GM13976 (cell line): ENCODE measurements at regions not wholly inside any gene's neighbourhood (a gene's known extent, or its start where the extent isn't known, plus 50 kb on each side); places are given as distances from the start of the nearest gene placed in this dataset.

Experiments
- DNase-seq: peaks from one replicate; pipeline ENCODE4 v3.0.0; 2012; ENCODE audit warnings: low spot score
- in situ Hi-C: fragments of 300-500 bp; cut with MboI; formaldehyde crosslinking; loops from one replicate; pipeline ENCODE4 v1.12.0; 2022; ENCODE audit warnings: low sequenced_read_pairs, mixed read lengths, inconsistent platforms; ENCODE audit not compliant: unreplicated experiment
- TF ChIP-seq, protein P1 (sequence below): IDR thresholded peaks from 2 replicates; pipeline ENCODE4 v1.5.1; 2012; ENCODE audit warnings: borderline replicate concordance, mild to moderate bottlenecking; ENCODE audit not compliant: insufficient read depth; ENCODE audit errors: extremely low read depth, missing control alignments, control extremely low read depth

DNA sequence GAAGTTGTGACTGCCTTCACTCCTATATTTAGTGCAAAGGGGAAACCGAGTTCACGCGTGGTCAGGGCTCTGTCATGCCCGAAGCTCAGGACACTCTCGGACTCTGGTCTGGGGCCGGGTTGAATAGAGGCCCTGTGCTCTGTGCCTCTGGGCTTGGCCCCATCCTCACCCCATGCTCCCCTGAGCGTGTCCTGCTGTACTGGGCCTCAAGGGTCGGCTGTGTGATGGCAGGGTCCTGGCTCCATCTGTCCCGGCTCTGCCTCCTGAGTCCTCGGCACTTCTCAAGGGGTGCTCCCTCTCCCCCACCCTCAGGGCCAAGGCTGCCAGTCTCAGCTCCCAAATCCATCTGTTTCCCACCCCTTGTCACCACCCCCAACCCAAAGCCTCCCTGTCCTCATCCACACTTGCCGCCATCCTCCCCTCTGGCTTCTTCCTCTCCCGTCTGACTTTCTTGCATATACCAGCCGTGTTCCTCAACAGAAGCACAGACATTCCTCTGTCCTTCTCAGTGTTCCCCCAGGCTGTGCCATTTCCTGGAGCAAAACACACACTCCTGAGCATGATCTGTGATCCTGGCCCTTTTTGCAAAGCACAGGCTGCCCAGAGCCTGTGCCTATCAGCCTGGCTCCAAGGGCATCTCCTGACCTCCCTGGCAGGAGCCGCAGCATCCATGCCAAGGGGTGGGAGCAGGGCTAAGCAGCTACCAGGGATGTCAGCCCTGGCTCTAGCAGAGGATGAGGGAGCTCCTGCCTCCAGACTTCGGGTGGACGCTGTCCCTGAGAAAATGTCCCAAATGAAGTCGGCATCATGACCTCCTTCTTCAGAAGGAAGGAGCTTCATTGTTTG lies 64.2 kb upstream of the OTOS start:
- DNase-seq = no peak
- TF ChIP-seq, protein P1, sequence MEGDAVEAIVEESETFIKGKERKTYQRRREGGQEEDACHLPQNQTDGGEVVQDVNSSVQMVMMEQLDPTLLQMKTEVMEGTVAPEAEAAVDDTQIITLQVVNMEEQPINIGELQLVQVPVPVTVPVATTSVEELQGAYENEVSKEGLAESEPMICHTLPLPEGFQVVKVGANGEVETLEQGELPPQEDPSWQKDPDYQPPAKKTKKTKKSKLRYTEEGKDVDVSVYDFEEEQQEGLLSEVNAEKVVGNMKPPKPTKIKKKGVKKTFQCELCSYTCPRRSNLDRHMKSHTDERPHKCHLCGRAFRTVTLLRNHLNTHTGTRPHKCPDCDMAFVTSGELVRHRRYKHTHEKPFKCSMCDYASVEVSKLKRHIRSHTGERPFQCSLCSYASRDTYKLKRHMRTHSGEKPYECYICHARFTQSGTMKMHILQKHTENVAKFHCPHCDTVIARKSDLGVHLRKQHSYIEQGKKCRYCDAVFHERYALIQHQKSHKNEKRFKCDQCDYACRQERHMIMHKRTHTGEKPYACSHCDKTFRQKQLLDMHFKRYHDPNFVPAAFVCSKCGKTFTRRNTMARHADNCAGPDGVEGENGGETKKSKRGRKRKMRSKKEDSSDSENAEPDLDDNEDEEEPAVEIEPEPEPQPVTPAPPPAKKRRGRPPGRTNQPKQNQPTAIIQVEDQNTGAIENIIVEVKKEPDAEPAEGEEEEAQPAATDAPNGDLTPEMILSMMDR = no peak
- in situ Hi-C loops = no loop called here

DNA sequence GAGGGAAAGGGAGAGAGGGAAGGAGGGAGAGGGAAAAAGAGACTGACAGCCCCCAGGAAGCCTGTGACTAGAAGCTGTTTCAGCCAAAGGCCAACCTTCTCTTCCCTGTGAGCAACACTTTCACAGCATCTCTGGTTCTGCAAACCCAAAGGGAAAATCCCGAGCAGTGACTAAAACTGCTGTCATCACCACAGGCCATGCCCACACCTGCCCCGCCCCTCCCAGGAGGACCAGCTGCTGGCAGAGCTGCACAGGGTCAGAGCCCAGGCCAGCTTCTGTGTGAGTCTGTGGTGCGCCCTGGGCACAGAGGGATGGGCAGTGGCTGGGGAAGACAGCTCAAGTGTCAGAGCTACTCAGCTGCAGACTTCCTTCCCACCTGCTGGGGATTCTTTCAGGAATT lies 64.9 kb upstream of the OTOS start:
- DNase-seq = no peak
- TF ChIP-seq, protein P1 = no peak
- in situ Hi-C loops = no loop called here

DNA sequence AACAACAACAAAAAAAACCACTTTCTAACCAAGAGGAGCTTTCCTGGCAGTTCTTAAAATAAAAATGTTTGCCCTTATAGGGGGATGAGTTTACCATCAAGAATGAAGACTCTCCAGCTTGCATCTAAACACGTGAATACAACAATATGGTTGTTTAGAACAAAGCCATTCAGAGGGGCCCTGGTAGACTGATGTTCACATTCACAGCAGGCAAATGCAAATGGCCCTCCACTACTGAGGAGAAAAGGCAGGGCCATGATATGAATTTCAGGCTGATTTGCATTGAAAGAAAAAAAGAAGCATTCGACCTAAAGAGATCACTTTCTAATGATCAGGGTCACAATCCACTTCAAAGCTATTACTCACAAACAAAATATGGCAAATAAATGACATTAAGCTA lies 65.3 kb upstream of the OTOS start:
- in situ Hi-C loops = no loop called here
- DNase-seq = no peak
- TF ChIP-seq, protein P1 = no peak

DNA sequence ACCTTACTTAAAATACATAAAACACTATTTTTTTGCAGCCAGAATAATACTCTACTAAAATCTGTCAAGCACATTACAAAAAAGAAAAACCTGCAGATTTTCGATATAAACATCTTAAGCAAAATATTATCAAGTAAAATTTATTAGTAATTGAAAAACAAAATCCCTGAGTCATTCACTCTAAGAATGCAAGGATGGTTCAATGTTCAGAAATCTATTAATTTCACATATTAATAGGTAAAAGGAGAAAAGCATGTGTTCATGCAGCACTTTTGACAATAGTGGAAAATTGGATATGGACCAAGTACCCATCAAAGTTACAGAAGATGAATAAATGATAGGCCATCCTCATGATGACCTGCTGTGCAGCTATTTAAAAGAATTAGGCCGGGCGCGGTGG lies 66.2 kb upstream of the OTOS start:
- no peak for DNase-seq
- in situ Hi-C loops = no loop called here
- TF ChIP-seq, protein P1 = no peak

DNA sequence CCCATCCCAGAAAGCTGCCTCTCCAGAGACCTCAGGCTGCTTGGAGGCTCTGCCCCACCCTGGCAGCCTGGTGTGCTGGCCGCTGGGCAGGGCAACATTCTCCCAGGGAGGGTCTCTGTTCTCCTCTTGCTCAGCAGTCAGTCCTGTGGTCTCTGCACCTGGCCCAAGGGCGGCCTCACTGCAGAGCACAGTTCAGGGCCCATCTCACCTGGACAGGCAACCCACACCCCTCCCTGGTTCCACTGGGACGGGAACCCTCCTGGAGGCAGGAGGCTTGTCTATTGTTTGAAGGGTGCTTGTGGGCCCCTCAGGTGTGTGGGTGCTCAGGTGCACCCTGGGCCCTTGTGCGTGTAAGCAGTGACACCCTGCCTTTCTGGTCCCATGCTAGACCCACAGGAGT lies 67.2 kb upstream of the OTOS start:
- TF ChIP-seq, protein P1 = no peak
- DNase-seq = no peak
- in situ Hi-C loops = no loop called here

DNA sequence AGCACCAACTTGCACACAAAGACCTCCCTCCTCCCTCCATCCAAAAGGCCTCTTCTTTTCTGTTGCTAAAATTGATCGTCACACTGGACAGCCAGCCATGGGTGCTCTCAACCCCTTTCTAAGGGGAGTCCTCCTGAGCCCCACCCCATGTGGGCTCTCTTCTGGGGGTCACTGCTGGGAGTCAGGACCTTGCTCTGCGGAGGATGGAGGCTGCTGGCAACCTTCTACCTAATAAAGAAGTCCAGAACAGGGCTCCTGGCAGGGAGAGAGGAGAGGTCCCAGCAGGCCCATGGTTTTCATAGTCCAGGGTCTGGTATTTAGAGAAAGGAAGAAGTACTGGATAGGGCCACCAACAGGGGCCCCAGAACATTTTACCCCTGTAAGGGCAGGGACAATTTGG lies 67.6 kb upstream of the OTOS start:
- in situ Hi-C loops = no loop called here
- no peak for DNase-seq
- TF ChIP-seq, protein P1 = no peak
